CD8-positive, alpha-beta memory T cell (primary cell): ENCODE measurements at regions not wholly inside any gene's neighbourhood (a gene's known extent, or its start where the extent isn't known, plus 50 kb on each side); places are given as distances from the start of the nearest gene placed in this dataset.

Source experiments
- CTCF ChIA-PET: fragments of 350-600 bp; sonication (Branson Sonifier 250); formaldehyde crosslinking; loops from one replicate; lab custom pipeline; 2021; ENCODE audit warnings: antibody characterized with exemption; lab: Charles Lee
- POLR2A ChIA-PET: fragments of 350-600 bp; sonication (Branson Sonifier 250); formaldehyde crosslinking; loops from one replicate; lab custom pipeline; 2021; ENCODE audit warnings: antibody characterized with exemption; lab: Charles Lee
- DNase-seq, 5 donors: peaks; one replicate each; pipeline versions ENCODE4 v3.0.0 to v3.0.0-alpha.2; 2020 to 2022; ENCODE audit warnings: mixed read lengths in 1 of 5
- H3K27ac ChIP-seq: one replicate; pipeline ENCODE4 v1.7.0; 2013; ENCODE audit warnings: low read depth, mild to moderate bottlenecking, low read length, moderate library complexity
- H3K27me3 ChIP-seq: 2 replicates; pipeline ENCODE4 v1.7.0; 2013; ENCODE audit warnings: low read length, mild to moderate bottlenecking; ENCODE audit not compliant: insufficient read depth, poor library complexity, severe bottlenecking
- H3K36me3 ChIP-seq: 2 replicates; pipeline ENCODE4 v1.7.0; 2013; ENCODE audit warnings: mild to moderate bottlenecking, low read length, moderate library complexity; ENCODE audit not compliant: insufficient read depth
- H3K4me1 ChIP-seq: 2 replicates; pipeline ENCODE4 v1.7.0; 2013; ENCODE audit warnings: mild to moderate bottlenecking, low read length, moderate library complexity; ENCODE audit not compliant: insufficient read depth
- H3K4me3 ChIP-seq: 2 replicates; pipeline ENCODE4 v1.7.0; 2013; ENCODE audit warnings: mild to moderate bottlenecking, low read length
- H3K9me3 ChIP-seq: 2 replicates; pipeline ENCODE4 v1.7.0; 2013; ENCODE audit warnings: mild to moderate bottlenecking, low read length
- H3K27ac Mint-ChIP-seq, 8 donors: one replicate each; pipeline ENCODE4 v1.8.0; 2020 to 2021; ENCODE audit warnings: mixed read lengths in 8 of 8, mild to moderate bottlenecking in 6 of 8, inconsistent platforms in 3 of 8, moderate library complexity in 3 of 8
- H3K27me3 Mint-ChIP-seq, 2 donors: one replicate each; pipeline ENCODE4 v1.8.0; 2020 to 2021; ENCODE audit warnings: mixed read lengths in 2 of 2, mild to moderate bottlenecking in 1 of 2, moderate library complexity in 1 of 2
- H3K36me3 Mint-ChIP-seq, 3 donors: one replicate each; pipeline ENCODE4 v1.8.0; 2020 to 2021; ENCODE audit warnings: mixed read lengths in 3 of 3, inconsistent platforms in 1 of 3, mild to moderate bottlenecking in 1 of 3
- H3K4me1 Mint-ChIP-seq, 3 donors: one replicate each; pipeline ENCODE4 v1.8.0; 2020 to 2021; ENCODE audit warnings: mixed read lengths in 3 of 3, inconsistent platforms in 1 of 3, mild to moderate bottlenecking in 1 of 3
- H3K4me3 Mint-ChIP-seq, 7 donors: one replicate each; pipeline ENCODE4 v1.8.0; 2020 to 2021; ENCODE audit warnings: mixed read lengths in 7 of 7, mild to moderate bottlenecking in 6 of 7, moderate library complexity in 4 of 7, inconsistent platforms in 2 of 7
- H3K9me3 Mint-ChIP-seq, 5 donors: one replicate each; pipeline ENCODE4 v1.8.0; 2020 to 2022; ENCODE audit warnings: mixed read lengths in 5 of 5, mild to moderate bottlenecking in 3 of 5, moderate library complexity in 2 of 5, inconsistent platforms in 1 of 5

DNA sequence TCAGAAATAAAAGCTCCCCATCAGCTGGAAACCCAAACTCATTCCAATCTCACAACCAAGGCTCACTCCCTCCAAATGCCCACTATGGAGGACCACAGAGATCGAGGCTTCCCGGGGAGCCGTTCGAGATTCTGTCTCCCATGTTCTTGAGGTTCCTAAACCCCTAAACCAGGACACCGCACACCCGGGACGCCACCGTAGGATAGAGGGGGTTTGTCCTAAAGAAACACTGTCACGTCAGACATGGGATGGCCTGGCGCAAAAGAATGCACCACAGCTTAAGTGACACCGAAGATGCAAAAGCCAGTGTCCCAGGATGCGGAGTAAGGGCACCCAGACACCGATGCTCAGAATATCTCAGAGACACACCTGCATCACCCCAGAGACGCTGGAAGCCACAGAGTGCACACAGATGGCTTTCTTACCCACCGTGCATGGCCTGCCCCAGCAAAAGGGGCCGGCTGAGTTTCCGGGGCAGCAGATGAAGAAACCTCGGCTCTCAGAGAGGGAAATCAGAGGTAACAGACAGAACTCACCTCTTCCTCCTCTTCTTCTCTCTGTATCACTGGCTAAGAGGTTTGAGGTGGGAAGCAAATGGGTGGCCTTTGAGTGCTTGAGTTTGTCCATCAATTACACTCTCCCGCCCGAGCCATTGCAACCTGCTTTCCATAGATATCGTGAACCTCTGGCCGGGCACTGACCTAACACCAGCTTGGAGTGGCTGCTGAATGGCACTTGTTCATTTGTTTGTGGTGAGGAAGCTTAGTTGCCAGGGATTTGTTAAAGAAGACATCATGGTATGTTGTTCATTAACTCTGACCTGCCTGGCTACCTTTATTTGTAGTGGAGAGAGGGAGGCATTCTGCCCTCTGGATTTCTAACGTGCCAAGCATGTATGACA, 65.1 kb upstream of the TNRC6C start:
- Histone ChIP-seq H3K9me3 (no peaks in the 10 kb centered on the region), H3K4me3 (no peak overlapping the region), H3K27ac (no peak overlapping the region), H3K36me3 (no peaks in the 10 kb centered on the region), H3K27me3 (no peaks in the 10 kb centered on the region), H3K4me1 (peaks cover 12% of the 10 kb centered on the region)
- Mint-ChIP-seq H3K4me1 (peaks cover 16 to 25% (median 16%) of the 10 kb centered on the region in 3 donors), H3K27ac (peak overlapping the region in 7 of 8 donors; percentile 36 to 75 (median 62)), H3K27me3 (no peaks in the 10 kb centered on the region), H3K4me3 (peak overlapping the region in 2 of 7 donors; percentile 20 to 55), H3K9me3 (peaks cover 0 to 2% (median 0%) of the 10 kb centered on the region in 5 donors), H3K36me3 (no peaks in the 10 kb centered on the region)
- DNase-seq, result peak in 1 of 5 donors; percentile 49
- ChIA-PET POLR2A (interaction anchor here (1.9 kb wide), 1 partner anchor 13 kb away, joined by 6 read pairs; no protein-coding TSS in a partner anchor), CTCF (interaction anchor here (1.6 kb wide), 1 partner anchor 12 kb away, joined by 4 read pairs; no protein-coding TSS in a partner anchor)

DNA sequence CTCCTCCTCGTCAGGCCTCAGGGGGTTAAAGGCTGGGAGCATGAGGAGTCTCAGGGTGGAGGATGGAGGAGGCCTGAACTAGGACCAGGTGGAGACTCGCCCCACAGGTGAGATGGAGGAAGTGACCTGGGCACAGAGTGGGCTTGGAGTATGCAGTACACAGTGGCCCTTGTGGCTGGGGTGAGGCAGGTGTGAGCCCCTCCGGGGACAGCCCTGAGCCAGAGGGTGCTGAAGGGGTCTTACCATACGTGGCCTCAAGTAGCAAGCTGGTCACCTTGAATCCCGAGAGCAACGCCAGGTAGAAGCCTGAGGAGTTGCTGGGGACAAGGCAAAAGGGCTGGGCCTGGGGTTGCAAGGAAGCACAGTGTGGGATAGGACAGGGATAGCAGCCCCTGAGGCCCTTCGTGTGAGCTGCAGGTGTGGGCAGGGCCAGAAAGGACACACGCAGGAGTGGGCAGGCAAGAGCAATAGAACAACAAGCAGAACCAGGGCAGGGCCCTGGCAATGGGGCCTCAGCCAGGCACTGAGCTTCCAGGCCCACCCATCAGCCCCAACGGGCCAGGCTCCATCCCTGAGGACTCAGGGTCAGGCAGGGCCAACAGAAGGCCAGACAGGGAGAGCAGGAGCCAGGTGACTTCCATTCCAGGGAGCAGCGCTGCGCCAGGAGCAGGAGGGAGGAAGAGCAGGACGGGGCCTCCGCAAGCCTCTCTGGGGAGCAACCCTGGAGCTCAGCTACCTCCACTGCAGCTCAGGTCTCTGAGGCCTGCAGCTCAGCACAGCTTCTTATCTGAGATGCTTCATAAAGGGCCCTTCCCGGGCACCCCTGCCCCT, 64.2 kb upstream of the TNRC6C start:
- Mint-ChIP-seq H3K36me3 (no peaks in the 10 kb centered on the region), H3K9me3 (peaks cover 0 to 2% (median 0%) of the 10 kb centered on the region in 5 donors), H3K27ac (peak overlapping the region in 4 of 8 donors; percentile 36 to 73 (median 54))

DNA sequence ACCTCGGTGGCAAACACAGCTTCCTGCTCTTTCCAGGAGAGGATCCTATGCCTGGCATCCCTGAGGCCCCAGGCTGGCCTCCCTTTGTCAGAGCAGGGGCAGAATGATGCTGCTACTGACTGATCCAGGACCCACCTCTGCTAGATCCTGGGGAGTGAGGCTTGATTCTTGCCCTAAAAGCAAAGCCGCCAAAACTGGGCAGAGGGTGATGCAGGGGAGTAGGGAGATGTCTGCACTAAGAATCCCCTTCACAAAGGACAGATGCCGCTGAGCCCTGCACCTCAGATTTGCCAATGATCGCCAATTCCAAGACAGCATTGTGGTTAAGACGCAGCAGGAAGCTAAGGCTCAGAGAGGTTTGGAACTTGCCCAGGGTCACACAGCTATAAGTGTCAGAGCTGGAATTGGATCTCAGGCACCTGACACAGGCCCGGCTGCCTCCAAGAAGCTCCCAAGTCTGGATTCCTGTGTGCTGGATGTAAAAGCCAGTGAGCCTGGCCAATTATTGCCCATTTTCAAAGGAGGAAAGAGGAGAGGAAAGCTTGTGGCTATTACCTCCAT, 60.7 kb upstream of the TNRC6C start:
- Histone ChIP-seq H3K4me1 (peaks cover 9% of the 10 kb centered on the region), H3K27ac (no peak overlapping the region), H3K4me3 (no peak overlapping the region), H3K36me3 (no peaks in the 10 kb centered on the region), H3K27me3 (no peaks in the 10 kb centered on the region), H3K9me3 (no peaks in the 10 kb centered on the region)
- no peaks in the 10 kb centered on the region for H3K27me3 Mint-ChIP-seq
- ChIA-PET POLR2A (no interaction called here), CTCF (no interaction called here)
- peaks cover 0 to 2% (median 0%) of the 10 kb centered on the region in 5 donors for H3K9me3 Mint-ChIP-seq
- H3K4me1 Mint-ChIP-seq, result peaks cover 13 to 25% (median 13%) of the 10 kb centered on the region in 3 donors
- H3K36me3 Mint-ChIP-seq, result no peaks in the 10 kb centered on the region
- H3K27ac Mint-ChIP-seq, result no peak overlapping the region
- DNase-seq, result peak in 1 of 5 donors; percentile 18
- H3K4me3 Mint-ChIP-seq, result no peak overlapping the region

More for the DNA sequence above, 64.2 kb upstream of the TNRC6C start:
- H3K27me3 ChIP-seq, result no peaks in the 10 kb centered on the region
- ChIA-PET CTCF (interaction anchor here (1.0 kb wide), 2 partner anchors 41 to 123 kb away, joined by 3 read pairs; no protein-coding TSS in a partner anchor), POLR2A (interaction anchor here (0.5 to 1.9 kb wide), 2 partner anchors 14 to 580 kb away, joined by 6 to 7 read pairs; no protein-coding TSS in a partner anchor)
- Mint-ChIP-seq H3K4me3 (peak overlapping the region in 1 of 7 donors; percentile 74), H3K27me3 (no peaks in the 10 kb centered on the region), H3K4me1 (peaks cover 13 to 24% (median 13%) of the 10 kb centered on the region in 3 donors)
- no peaks in the 10 kb centered on the region for H3K9me3 ChIP-seq
- H3K36me3 ChIP-seq, result no peaks in the 10 kb centered on the region
- peak in 1 of 5 donors; percentile 30 for DNase-seq
- H3K4me1 ChIP-seq, result peaks cover 11% of the 10 kb centered on the region
- no peak overlapping the region for H3K27ac ChIP-seq
- no peak overlapping the region for H3K4me3 ChIP-seq

DNA sequence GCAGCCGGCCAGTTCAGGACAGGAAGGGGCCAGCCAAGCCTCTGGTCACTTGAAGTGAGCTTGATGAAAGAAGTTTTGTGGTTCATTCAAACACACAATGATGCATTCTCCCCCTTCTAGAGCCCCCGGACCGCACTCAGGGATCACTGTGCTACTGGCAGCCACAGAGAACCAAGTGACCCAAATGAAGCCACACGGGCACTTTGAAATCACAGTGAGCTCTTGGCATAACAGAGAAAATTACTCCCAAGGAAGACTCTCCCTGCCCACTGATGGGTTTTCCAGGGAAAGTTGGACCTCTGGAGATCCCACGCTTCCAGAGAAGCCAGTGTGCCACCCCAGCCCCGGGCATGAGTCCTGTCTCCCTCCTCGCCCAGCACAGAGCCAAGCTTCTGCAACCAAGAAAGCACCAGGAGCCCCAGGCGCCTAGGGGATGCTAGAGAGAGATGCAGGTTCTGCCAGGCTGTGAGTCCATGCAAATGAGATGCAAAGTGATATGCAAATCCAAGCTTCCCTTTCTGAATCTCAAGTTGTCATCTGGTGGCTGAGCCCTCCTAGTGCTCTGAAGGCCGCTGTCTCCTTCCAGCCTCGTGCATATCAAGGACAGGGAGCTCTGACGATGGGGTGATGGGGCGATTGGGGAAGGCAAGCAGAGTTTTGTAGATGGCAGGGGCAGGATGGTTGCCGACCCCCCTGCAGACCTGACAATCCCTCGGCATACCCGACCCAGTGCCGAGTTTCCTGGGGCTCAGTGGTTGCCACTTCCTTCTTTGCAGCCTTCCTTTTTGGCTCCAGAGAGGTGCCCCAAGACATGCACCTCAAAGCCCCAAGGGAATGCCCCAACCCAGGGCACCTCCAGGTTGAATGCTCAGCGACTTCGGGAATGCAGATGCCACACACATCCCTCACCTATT, 59.7 kb upstream of the TNRC6C start:
- peak in 1 of 5 donors; percentile 33 for DNase-seq
- ChIA-PET POLR2A (no interaction called here), CTCF (no interaction called here)
- Mint-ChIP-seq H3K9me3 (peaks cover 0 to 2% (median 0%) of the 10 kb centered on the region in 5 donors), H3K4me3 (no peak overlapping the region), H3K4me1 (peaks cover 4 to 15% (median 5%) of the 10 kb centered on the region in 3 donors), H3K36me3 (no peaks in the 10 kb centered on the region), H3K27me3 (peaks cover 0 to 2% of the 10 kb centered on the region in 2 donors), H3K27ac (no peak overlapping the region)
- H3K27me3 ChIP-seq, result no peaks in the 10 kb centered on the region
- H3K27ac ChIP-seq, result no peak overlapping the region
- H3K9me3 ChIP-seq, result no peaks in the 10 kb centered on the region
- no peaks in the 10 kb centered on the region for H3K4me1 ChIP-seq
- H3K36me3 ChIP-seq, result no peaks in the 10 kb centered on the region
- no peak overlapping the region for H3K4me3 ChIP-seq

DNA sequence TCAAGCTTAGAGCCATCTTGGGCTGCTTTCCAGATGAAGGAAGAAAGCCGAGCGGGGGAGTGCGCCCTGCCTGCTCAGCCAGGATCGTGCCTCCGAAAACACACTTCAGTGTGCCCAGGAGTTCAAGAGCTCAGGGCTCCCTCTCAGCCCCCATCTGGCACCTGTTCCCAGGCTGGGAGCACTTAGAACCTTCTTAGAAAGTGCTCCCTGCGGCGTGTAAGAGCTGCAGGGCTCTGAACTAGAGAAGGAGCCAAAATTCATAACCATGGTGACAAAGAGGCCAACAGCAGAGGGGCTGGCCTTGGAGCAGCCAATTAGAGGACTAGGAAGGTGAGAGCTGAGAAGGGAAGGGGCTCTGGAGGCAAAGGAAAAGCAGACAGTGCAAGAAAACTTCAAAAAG, 59.0 kb upstream of the TNRC6C start:
- Mint-ChIP-seq H3K36me3 (no peaks in the 10 kb centered on the region), H3K27ac (peak overlapping the region in 1 of 8 donors; percentile 79), H3K4me1 (peaks cover 0 to 8% (median 0%) of the 10 kb centered on the region in 3 donors), H3K27me3 (peaks cover 2% of the 10 kb centered on the region in 2 donors), H3K9me3 (peaks cover 0 to 2% (median 0%) of the 10 kb centered on the region in 5 donors), H3K4me3 (no peak overlapping the region)
- H3K4me3 ChIP-seq, result no peak overlapping the region
- H3K36me3 ChIP-seq, result no peaks in the 10 kb centered on the region
- CTCF ChIA-PET, result no interaction called here
- DNase-seq, result peak in 1 of 5 donors; percentile 26
- no peak overlapping the region for H3K27ac ChIP-seq
- no peaks in the 10 kb centered on the region for H3K27me3 ChIP-seq
- POLR2A ChIA-PET, result no interaction called here
- no peaks in the 10 kb centered on the region for H3K9me3 ChIP-seq
- H3K4me1 ChIP-seq, result no peaks in the 10 kb centered on the region

DNA sequence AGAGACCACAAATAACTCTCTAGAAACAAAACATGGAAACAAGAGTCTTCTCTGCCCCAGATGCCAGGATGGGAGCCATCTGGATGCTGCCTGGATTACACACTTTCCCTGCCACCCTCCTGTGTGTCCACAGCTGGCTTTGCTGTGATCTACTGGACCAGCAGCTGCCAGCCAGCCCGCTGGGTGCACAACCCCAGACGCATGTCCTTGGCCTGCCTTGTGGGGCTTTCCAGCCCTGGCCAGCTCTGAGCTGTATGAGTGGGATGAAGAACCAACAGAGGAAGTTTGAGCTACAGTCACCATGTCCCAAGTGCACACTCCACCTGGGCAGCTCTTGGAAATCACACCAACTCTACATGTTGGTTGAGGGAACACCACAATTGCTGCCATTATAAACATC, 57.0 kb upstream of the TNRC6C start:
- Histone ChIP-seq H3K4me3 (no peak overlapping the region), H3K27ac (no peak overlapping the region), H3K9me3 (no peaks in the 10 kb centered on the region), H3K36me3 (no peaks in the 10 kb centered on the region), H3K4me1 (no peaks in the 10 kb centered on the region), H3K27me3 (peaks cover 6% of the 10 kb centered on the region)
- Mint-ChIP-seq H3K36me3 (no peaks in the 10 kb centered on the region), H3K27me3 (peaks cover 3 to 4% of the 10 kb centered on the region in 2 donors), H3K27ac (no peak overlapping the region), H3K4me1 (peaks cover 0 to 8% (median 0%) of the 10 kb centered on the region in 3 donors), H3K4me3 (no peak overlapping the region), H3K9me3 (peaks cover 0 to 2% (median 0%) of the 10 kb centered on the region in 5 donors)
- ChIA-PET CTCF (interaction anchor here (1.3 kb wide), 1 partner anchor 27 kb away, joined by 3 read pairs; no protein-coding TSS in a partner anchor), POLR2A (no interaction called here)
- DNase-seq, result peak in 1 of 5 donors; percentile 20
